ENCODE measurements at regions not wholly inside any gene's neighbourhood (a gene's known extent, or its start where the extent isn't known, plus 50 kb on each side); places are given as distances from the start of the nearest gene placed in this dataset.

DNA sequence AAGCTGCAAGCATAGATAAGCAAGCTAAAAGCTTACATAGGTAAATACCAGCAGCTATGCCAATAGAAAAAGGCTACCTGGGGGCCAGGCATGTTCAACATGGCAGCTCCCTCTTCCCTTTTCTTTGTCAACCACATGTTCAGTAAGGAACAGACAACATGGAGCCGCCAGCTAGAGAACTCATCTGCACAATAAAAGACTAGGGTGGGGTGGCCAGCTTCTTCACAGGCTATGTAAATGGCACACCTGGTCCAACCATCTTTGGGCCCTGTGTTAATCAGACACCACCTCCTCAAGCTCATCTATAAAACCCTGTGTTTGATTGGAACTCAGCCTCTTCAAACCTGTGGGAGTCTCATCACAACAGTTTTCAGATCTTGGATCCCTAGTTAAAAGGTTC is 129.7 kb upstream of the TMPO start:
- ATAC-seq, result no peak
- no TSS peak for BruUV-seq (replicated peaks)
- in situ Hi-C loops (cut with MboI), result loop anchor here (25.0 kb wide), 2 partner anchors 1073 to 1823 kb away; no protein-coding TSS in a partner anchor
- H3K9me1 ChIP-seq (ENCODE audit: control insufficient read depth, insufficient read depth, low read length), result no peaks in the 10 kb centered on the region
- H3K4me3 ChIP-seq, result no peak overlapping the region
- DNase-seq (ENCODE audit: extremely low read depth in 1 of 4, low spot score in 3 of 4), result no peak
- no peak for FAIRE-seq
- intact Hi-C loops (cut with micrococcal nuclease), result no loop called here
- no peaks in the 10 kb centered on the region for H4K20me1 ChIP-seq (replicated peaks; ENCODE audit: control insufficient read depth, insufficient read depth, low read length)
- no peaks in the 10 kb centered on the region for H3K36me3 ChIP-seq (ENCODE audit: control insufficient read depth, insufficient read depth, low read length)
- H3K9me3 ChIP-seq (replicated peaks; ENCODE audit: control insufficient read depth, insufficient read depth, low read depth, low read length), result no peaks in the 10 kb centered on the region
- no peak overlapping the region for H3K4me2 ChIP-seq (ENCODE audit: insufficient read depth, low read length)
- H2AFZ ChIP-seq (ENCODE audit: low read depth, low read length), result no peak overlapping the region
- TF ChIP-seq SNIP1 (IDR thresholded peaks at IDR 0.05; ENCODE audit: low read depth) (no peak), STAT5A (IDR thresholded peaks at IDR 0.05; ENCODE audit: borderline replicate concordance, low read length) (no peak), SP1 (CRISPR knock-in tag; IDR thresholded peaks at IDR 0.05) (no peak), RCOR1 (IDR thresholded peaks at IDR 0.05; ENCODE audit: borderline replicate concordance in 1 of 2, low read depth in 2 of 2, low read length in 2 of 2) (no peak), GTF2E2 (tag; IDR thresholded peaks at IDR 0.05) (no peak), POLR2AphosphoS2 (IDR thresholded peaks at IDR 0.05; ENCODE audit: low read length) (no peak), IFI16 (CRISPR knock-in tag; IDR thresholded peaks at IDR 0.05) (no peak), ZNF785 (CRISPR knock-in tag; IDR thresholded peaks at IDR 0.05) (no peak), HCFC1 (IDR thresholded peaks at IDR 0.05; ENCODE audit: low read depth, low read length) (no peak), FOS (IDR thresholded peaks at IDR 0.05; ENCODE audit: extremely low read depth, insufficient read length) (no peak), ZNF212 (CRISPR knock-in tag; IDR thresholded peaks at IDR 0.05) (no peak), RBM39 (optimal IDR thresholded peaks at IDR 0.05; ENCODE audit: low read depth, low read length) (no peak), ELF2 (CRISPR knock-in tag; IDR thresholded peaks at IDR 0.05) (no peak), RBM14 (IDR thresholded peaks at IDR 0.05; ENCODE audit: borderline replicate concordance, insufficient read depth, low read depth, low read length) (no peak), POLR2H (tag; IDR thresholded peaks at IDR 0.05; ENCODE audit: low read depth) (no peak), NUFIP1 (IDR thresholded peaks at IDR 0.05; ENCODE audit: partially characterized antibody) (no peak), HNRNPUL1 (IDR thresholded peaks at IDR 0.05; ENCODE audit: low read length) (no peak)
- TF ChIP-seq, protein P1, sequence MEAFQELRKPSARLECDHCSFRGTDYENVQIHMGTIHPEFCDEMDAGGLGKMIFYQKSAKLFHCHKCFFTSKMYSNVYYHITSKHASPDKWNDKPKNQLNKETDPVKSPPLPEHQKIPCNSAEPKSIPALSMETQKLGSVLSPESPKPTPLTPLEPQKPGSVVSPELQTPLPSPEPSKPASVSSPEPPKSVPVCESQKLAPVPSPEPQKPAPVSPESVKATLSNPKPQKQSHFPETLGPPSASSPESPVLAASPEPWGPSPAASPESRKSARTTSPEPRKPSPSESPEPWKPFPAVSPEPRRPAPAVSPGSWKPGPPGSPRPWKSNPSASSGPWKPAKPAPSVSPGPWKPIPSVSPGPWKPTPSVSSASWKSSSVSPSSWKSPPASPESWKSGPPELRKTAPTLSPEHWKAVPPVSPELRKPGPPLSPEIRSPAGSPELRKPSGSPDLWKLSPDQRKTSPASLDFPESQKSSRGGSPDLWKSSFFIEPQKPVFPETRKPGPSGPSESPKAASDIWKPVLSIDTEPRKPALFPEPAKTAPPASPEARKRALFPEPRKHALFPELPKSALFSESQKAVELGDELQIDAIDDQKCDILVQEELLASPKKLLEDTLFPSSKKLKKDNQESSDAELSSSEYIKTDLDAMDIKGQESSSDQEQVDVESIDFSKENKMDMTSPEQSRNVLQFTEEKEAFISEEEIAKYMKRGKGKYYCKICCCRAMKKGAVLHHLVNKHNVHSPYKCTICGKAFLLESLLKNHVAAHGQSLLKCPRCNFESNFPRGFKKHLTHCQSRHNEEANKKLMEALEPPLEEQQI (IDR thresholded peaks at IDR 0.05), result no peak
- TF ChIP-seq, protein P2, sequence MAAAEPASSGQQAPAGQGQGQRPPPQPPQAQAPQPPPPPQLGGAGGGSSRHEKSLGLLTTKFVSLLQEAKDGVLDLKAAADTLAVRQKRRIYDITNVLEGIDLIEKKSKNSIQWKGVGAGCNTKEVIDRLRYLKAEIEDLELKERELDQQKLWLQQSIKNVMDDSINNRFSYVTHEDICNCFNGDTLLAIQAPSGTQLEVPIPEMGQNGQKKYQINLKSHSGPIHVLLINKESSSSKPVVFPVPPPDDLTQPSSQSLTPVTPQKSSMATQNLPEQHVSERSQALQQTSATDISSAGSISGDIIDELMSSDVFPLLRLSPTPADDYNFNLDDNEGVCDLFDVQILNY (CRISPR knock-in tag; IDR thresholded peaks at IDR 0.05), result no peak
- TF ChIP-seq, protein P3, sequence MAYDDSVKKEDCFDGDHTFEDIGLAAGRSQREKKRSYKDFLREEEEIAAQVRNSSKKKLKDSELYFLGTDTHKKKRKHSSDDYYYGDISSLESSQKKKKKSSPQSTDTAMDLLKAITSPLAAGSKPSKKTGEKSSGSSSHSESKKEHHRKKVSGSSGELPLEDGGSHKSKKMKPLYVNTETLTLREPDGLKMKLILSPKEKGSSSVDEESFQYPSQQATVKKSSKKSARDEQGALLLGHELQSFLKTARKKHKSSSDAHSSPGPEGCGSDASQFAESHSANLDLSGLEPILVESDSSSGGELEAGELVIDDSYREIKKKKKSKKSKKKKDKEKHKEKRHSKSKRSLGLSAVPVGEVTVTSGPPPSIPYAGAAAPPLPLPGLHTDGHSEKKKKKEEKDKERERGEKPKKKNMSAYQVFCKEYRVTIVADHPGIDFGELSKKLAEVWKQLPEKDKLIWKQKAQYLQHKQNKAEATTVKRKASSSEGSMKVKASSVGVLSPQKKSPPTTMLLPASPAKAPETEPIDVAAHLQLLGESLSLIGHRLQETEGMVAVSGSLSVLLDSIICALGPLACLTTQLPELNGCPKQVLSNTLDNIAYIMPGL (CRISPR knock-in tag; IDR thresholded peaks at IDR 0.05), result no peak
- POLR2A ChIA-PET, result interaction anchor here (0.6 kb wide), 2 partner anchors 19 to 165 kb away, joined by 3 to 4 read pairs; no protein-coding TSS in a partner anchor
- no peaks in the 10 kb centered on the region for H3K79me2 ChIP-seq (ENCODE audit: control insufficient read depth, insufficient read depth, low read length)
- peaks cover 0 to 9% of the 10 kb centered on the region in 2 experiments; a peak in 3 of 5 replicates for H3K27me3 ChIP-seq (ENCODE audit: control insufficient read depth in 2 of 2, insufficient read depth in 2 of 2, low read length in 2 of 2)
- CTCF ChIA-PET (ENCODE audit: low intra/inter-chr PET ratio), result no interaction called here
- WGBS (ENCODE audit: insufficient coverage, low coverage, missing lambda C conversion rate), result 0% methylated on average over 1 of the region's 1 CpG
- no peak overlapping the region for H3K27ac ChIP-seq (ENCODE audit: extremely low read depth, low read depth, low read length)
- H3K4me1 ChIP-seq (replicated peaks in 1 of 2; ENCODE audit: control insufficient read depth in 2 of 2, insufficient read depth in 2 of 2, low read length in 2 of 2), result no peaks in the 10 kb centered on the region
- H3K9ac ChIP-seq (ENCODE audit: insufficient read depth in 1 of 2, low read depth in 2 of 2, low read length in 2 of 2), result no peak overlapping the region

All from K562 (cell line).